GM12874 (cell line): ENCODE measurements at regions not wholly inside any gene's neighbourhood (a gene's known extent, or its start where the extent isn't known, plus 50 kb on each side); places are given as distances from the start of the nearest gene placed in this dataset.

Experiments
- TF ChIP-seq, protein P1 (sequence below): IDR thresholded peaks from 2 replicates; pipeline ENCODE4 v1.5.1; 2011; ENCODE audit warnings: low read depth, mild to moderate bottlenecking, control low read depth, low read length, moderate library complexity; ENCODE audit not compliant: insufficient read depth

DNA sequence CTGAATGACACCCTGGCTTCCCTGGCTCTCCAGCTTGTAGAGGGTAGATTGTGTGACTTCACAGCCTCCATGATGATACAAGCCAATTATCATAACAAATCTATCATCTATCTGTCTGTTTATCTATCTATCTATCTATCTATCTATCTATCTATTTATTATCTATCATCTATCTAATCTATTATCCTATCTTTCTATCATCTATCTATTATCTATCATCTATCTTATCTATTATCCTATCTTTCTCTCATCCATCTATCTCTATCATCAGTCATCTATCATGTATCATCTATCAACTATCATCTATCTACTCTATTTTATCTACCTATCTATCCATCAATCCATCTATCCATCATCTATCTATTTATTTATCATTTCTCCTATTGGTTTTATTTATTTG, 361.8 kb downstream of the RNF144A start:
- TF ChIP-seq, protein P1, sequence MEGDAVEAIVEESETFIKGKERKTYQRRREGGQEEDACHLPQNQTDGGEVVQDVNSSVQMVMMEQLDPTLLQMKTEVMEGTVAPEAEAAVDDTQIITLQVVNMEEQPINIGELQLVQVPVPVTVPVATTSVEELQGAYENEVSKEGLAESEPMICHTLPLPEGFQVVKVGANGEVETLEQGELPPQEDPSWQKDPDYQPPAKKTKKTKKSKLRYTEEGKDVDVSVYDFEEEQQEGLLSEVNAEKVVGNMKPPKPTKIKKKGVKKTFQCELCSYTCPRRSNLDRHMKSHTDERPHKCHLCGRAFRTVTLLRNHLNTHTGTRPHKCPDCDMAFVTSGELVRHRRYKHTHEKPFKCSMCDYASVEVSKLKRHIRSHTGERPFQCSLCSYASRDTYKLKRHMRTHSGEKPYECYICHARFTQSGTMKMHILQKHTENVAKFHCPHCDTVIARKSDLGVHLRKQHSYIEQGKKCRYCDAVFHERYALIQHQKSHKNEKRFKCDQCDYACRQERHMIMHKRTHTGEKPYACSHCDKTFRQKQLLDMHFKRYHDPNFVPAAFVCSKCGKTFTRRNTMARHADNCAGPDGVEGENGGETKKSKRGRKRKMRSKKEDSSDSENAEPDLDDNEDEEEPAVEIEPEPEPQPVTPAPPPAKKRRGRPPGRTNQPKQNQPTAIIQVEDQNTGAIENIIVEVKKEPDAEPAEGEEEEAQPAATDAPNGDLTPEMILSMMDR: no peak

DNA sequence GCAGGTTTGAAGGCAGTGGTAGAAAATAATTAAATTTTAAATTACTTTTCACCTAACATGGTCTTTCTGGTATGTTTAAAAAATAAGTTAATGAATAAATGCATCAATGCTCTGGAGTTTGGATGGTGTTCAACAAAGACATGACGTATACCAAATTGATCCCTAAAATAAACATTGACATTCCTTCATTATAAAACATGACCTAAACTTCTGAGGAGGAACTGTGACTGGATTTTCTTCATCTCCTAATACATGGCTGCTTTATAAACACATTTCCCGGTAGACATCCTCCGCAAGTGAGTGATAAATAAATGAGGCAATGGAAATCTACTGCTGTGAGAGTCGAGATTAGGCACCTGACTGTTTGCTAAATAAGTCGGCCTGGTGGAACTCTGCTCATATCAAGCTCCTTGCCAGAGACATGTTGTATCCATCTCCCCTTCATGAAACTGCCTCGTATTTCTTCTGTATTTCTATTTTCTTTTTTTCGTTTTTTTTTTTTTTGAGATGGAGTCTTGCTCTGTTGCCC, 362.3 kb downstream of the RNF144A start:
- TF ChIP-seq, protein P1: no peak

DNA sequence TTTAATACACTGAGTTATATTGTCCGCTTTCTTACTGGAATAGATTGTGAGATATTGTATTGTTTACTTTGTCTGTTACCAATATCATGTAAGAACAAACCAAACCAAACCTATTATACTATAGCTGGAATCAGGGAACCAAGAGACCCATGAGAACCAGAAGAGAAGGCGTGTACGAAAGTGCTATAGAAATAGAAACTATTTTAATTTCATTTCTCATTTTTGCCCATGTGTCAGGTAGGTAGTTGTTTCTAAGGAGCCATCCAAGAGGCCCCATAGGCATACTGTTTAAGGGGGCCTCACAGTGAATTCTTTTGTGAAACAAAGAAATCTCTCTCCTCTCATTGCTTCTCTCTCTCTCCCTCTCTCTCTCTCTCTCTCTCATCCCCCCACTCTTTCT, 363.6 kb downstream of the RNF144A start:
- TF ChIP-seq, protein P1: no peak

DNA sequence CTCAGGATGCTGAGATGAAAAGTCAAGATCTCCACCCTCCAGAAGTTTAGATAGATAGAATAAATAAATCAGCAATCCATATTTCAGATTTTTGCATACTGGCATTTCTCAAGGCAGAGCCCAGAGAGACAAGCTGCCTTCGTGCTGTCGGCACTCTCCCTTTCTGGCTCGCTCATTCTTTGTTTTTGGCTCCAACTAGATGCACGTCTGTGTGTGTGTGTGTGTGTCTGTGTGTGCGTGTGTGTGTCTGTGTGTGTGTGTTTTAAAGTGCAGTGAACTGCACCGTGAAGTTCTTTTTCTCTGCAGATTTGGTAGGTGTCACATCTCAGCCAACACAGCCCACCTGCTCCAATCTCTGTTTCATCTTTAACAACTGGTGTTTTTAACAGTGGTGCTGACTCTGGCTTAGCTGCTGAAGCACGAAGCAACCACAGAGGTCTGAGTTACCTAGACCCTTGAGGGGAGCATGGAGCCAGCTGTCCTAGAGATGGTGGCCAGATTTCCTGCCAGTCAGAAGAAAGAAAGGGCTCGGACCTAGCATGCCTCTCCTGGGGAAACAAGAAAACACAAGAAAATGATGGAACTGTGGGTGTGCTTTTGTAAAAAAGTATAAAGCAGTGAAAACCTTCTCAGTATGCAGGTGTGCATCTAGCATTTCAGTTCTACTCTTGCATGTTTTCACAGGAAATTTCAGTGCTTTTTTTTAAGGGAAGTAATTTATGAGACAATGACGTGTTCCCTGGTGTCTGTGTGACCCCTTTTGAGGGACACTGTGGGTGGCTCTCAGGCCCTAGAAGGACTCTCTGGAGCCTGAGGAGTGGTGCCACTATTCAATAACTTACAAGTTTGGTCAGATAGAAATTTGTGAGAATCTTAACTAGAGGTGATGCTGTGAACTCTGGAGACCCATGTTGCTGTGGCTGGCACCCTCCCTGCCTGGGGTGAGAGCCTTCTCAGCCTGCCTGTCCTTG, 364.3 kb downstream of the RNF144A start:
- TF ChIP-seq, protein P1: no peak

DNA sequence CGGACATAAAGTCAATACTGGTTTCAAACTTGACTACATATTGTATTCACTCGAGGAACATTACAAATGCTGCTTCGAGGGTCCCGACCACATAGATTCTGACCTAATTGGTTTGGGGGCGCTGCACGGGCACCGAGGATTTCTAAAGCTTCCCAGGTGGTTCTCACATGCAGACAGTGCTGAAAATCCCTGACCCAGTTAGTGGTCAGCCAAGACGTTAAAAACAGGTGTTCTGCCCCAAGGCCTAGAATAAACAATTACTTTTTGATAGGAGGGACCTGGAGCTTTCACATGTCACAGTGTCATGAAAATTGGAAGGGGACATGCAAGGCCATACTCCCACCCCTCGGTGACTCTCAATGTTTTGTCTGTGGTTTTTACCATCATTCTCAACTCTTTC, 368.9 kb downstream of the RNF144A start:
- TF ChIP-seq, protein P1: no peak

DNA sequence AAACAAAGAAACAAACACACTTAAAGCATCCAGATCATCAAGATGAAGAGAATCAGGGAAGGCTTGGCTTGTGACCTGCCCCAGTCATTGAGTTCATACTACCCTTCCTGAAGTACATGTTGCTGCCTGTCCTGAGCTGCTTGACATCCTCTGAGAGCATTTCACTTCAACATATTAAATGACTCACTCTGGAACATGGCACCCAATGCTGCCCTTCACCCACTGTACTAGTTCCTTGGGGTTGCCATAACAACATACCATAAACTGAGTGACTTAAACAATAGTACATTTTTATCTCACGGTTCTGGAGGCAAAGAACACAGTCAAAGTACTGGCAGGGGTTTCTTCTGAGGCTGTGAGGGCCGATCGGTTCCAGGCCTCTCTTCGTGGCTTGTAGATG, 371.3 kb downstream of the RNF144A start:
- TF ChIP-seq, protein P1: no peak

DNA sequence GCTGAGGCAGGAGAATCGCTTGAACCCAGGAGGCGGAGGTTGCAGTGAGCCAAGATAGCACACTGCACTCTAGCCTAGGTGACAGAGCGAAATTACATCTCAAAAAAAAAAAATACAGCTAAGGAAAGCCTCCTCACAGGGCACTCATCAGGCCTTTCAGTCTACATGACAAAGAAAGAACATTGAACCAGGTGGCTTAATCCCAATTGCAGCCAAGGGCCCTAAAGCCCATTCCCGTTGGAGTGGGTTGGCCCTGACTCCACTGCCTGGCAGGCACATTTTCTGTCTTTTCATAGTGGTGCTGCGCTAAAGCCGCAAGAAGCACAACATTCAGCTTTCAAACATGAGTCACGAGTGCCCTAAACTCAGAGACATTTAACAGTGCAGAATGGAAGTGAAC, 372.5 kb downstream of the RNF144A start:
- TF ChIP-seq, protein P1: no peak
